ENCODE measurements at regions not wholly inside any gene's neighbourhood (a gene's known extent, or its start where the extent isn't known, plus 50 kb on each side); places are given as distances from the start of the nearest gene placed in this dataset.

DNA sequence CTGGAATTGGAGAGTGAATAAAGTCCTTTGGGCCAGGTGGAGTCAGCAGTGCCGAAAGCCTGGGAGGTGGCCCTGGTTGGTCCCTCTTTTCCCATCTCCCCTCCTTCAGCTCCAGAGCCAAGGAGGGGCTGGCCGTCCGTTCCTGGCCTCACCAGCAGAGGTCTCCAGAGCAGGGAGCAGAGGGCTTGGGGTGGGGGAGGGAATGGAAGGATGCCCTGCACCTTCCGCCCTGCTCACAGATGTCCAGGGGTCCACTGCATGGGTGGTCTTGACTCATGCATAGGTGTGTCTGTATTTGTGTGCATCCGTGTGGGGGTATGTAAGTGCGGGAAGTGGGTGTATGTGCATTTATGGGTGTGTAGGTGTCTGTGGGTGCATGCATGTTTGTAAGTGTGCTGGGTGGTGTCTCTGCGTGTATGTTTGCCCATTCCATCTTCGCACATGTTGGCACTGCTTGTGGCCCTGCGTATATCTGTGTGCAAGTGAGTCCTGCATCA lies 201.8 kb downstream of the ZFP36L2 start:
- ChIA-PET SMC1A (ENCODE audit: uncharacterized antibody, unreplicated experiment) (interaction anchor here (0.6 to 4.6 kb wide), 14 partner anchors 76 to 535 kb away, joined by 3 to 37 read pairs (median 4); no protein-coding TSS in a partner anchor), POLR2A (interaction anchor here (1.0 to 1.1 kb wide), 2 partner anchors 202 to 205 kb away, joined by 3 read pairs; partner anchors contain the start of gene ZFP36L2), CTCF (interaction anchor here (0.7 to 6.4 kb wide), 20 partner anchors 9 to 552 kb away, joined by 3 to 47 read pairs (median 4); no protein-coding TSS in a partner anchor)
- TF ChIP-seq SPI1 (IDR thresholded peaks at IDR 0.05; ENCODE audit: borderline replicate concordance, insufficient read depth, low read depth, low read length) (no peak), SIN3A (IDR thresholded peaks at IDR 0.05; ENCODE audit: low read depth, low read length) (no peak), NFYA (IDR thresholded peaks at IDR 0.05; ENCODE audit: borderline replicate concordance, low read depth, low read length) (no peak), SMC3 (IDR thresholded peaks at IDR 0.05; ENCODE audit: borderline replicate concordance, low read length) (peak; percentile 78), NBN (IDR thresholded peaks at IDR 0.05) (no peak), LARP7 (IDR thresholded peaks at IDR 0.05) (no peak), HDAC6 (IDR thresholded peaks at IDR 0.05; ENCODE audit: unreplicated experiment) (no peak), PML (IDR thresholded peaks at IDR 0.05; ENCODE audit: low read length) (no peak), RB1 (IDR thresholded peaks at IDR 0.05; ENCODE audit: borderline replicate concordance) (peak; percentile 44; the same call in 1 of the 2 replicates), TARDBP (IDR thresholded peaks at IDR 0.05; ENCODE audit: borderline replicate concordance) (no peak), RAD21 (IDR thresholded peaks at IDR 0.05; ENCODE audit: insufficient read depth, low read depth, low read length) (peak; percentile 80), ETV6 (conservative IDR thresholded peaks at IDR 0.05 in 1 of 2, IDR thresholded peaks at IDR 0.05 in 1 of 2; ENCODE audit: borderline replicate concordance in 1 of 2, low read depth in 1 of 2) (no peak), CHD2 (IDR thresholded peaks at IDR 0.05; ENCODE audit: borderline replicate concordance, low read depth, low read length) (peak; percentile 80), ZNF24 (IDR thresholded peaks at IDR 0.05) (no peak), BCL11A (IDR thresholded peaks at IDR 0.05; ENCODE audit: low read depth, low read length) (no peak), RCOR1 (conservative IDR thresholded peaks at IDR 0.05; ENCODE audit: low read depth, low read length) (no peak)
- TF ChIP-seq, protein P1, sequence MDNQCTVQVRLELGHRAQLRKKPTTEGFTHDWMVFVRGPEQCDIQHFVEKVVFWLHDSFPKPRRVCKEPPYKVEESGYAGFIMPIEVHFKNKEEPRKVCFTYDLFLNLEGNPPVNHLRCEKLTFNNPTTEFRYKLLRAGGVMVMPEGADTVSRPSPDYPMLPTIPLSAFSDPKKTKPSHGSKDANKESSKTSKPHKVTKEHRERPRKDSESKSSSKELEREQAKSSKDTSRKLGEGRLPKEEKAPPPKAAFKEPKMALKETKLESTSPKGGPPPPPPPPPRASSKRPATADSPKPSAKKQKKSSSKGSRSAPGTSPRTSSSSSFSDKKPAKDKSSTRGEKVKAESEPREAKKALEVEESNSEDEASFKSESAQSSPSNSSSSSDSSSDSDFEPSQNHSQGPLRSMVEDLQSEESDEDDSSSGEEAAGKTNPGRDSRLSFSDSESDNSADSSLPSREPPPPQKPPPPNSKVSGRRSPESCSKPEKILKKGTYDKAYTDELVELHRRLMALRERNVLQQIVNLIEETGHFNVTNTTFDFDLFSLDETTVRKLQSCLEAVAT (IDR thresholded peaks at IDR 0.05), result no peak
- TF ChIP-seq, protein P2, sequence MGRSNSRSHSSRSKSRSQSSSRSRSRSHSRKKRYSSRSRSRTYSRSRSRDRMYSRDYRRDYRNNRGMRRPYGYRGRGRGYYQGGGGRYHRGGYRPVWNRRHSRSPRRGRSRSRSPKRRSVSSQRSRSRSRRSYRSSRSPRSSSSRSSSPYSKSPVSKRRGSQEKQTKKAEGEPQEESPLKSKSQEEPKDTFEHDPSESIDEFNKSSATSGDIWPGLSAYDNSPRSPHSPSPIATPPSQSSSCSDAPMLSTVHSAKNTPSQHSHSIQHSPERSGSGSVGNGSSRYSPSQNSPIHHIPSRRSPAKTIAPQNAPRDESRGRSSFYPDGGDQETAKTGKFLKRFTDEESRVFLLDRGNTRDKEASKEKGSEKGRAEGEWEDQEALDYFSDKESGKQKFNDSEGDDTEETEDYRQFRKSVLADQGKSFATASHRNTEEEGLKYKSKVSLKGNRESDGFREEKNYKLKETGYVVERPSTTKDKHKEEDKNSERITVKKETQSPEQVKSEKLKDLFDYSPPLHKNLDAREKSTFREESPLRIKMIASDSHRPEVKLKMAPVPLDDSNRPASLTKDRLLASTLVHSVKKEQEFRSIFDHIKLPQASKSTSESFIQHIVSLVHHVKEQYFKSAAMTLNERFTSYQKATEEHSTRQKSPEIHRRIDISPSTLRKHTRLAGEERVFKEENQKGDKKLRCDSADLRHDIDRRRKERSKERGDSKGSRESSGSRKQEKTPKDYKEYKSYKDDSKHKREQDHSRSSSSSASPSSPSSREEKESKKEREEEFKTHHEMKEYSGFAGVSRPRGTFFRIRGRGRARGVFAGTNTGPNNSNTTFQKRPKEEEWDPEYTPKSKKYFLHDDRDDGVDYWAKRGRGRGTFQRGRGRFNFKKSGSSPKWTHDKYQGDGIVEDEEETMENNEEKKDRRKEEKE (IDR thresholded peaks at IDR 0.05), result no peak
- TF ChIP-seq, protein P3, sequence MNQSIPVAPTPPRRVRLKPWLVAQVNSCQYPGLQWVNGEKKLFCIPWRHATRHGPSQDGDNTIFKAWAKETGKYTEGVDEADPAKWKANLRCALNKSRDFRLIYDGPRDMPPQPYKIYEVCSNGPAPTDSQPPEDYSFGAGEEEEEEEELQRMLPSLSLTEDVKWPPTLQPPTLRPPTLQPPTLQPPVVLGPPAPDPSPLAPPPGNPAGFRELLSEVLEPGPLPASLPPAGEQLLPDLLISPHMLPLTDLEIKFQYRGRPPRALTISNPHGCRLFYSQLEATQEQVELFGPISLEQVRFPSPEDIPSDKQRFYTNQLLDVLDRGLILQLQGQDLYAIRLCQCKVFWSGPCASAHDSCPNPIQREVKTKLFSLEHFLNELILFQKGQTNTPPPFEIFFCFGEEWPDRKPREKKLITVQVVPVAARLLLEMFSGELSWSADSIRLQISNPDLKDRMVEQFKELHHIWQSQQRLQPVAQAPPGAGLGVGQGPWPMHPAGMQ (IDR thresholded peaks at IDR 0.05; ENCODE audit: borderline replicate concordance), result no peak

More for the DNA sequence above, 201.8 kb downstream of the ZFP36L2 start:
- Histone ChIP-seq H3K27ac (ENCODE audit: control insufficient read depth, insufficient read depth) (no peak overlapping the region), H3K79me2 (ENCODE audit: control insufficient read depth, insufficient read depth, low read length) (no peaks in the 10 kb centered on the region), H3K4me3 (no peak overlapping the region), H3K36me3 (ENCODE audit: control insufficient read depth in 2 of 2, insufficient read depth in 2 of 2, low read length in 1 of 2) (no peaks in the 10 kb centered on the region), H3K9ac (ENCODE audit: control insufficient read depth, insufficient read depth, low read length) (no peak overlapping the region), H3K4me2 (ENCODE audit: control insufficient read depth, insufficient read depth) (no peak overlapping the region), H2AFZ (ENCODE audit: control insufficient read depth, low read depth, low read length) (no peak overlapping the region), H3K4me1 (ENCODE audit: control insufficient read depth, insufficient read depth, low read length) (no peaks in the 10 kb centered on the region), H4K20me1 (ENCODE audit: control insufficient read depth, insufficient read depth) (no peaks in the 10 kb centered on the region), H3K27me3 (replicated peaks in 1 of 2; ENCODE audit: control insufficient read depth in 2 of 2, insufficient read depth in 2 of 2, low read length in 1 of 2) (no peaks in the 10 kb centered on the region; a peak in 1 of 4 replicates), H3K9me3 (replicated peaks; ENCODE audit: control insufficient read depth, insufficient read depth, low read length) (no peaks in the 10 kb centered on the region; the same call in 1 of the 3 replicates)
- WGBS (ENCODE audit: insufficient coverage, insufficient replicate concordance, low lambda C conversion rate, missing lambda C conversion rate), result 15% methylated on average over 9 of the region's 9 CpGs
- BruUV-seq (replicated peaks), result no TSS peak
- no peak for FAIRE-seq
- RAD21 ChIA-PET (ENCODE audit: unreplicated experiment), result interaction anchor here (0.5 to 4.3 kb wide), 11 partner anchors 77 to 460 kb away, joined by 3 to 32 read pairs (median 5); partner anchors contain the start of gene ZFP36L2
- DNase-seq (ENCODE audit: low read depth, low spot score), result no peak
- in situ Hi-C loops (cut with MboI) (no loop called here), intact Hi-C loops (cut with micrococcal nuclease; ENCODE audit: unreplicated experiment) (loop anchor here (2.0 kb wide), 1 partner anchor 204 kb away; no protein-coding TSS in a partner anchor)
- ATAC-seq, result peak; percentile 93
